LNCaP clone FGC (cell line): ENCODE measurements at regions not wholly inside any gene's neighbourhood (a gene's known extent, or its start where the extent isn't known, plus 50 kb on each side); places are given as distances from the start of the nearest gene placed in this dataset.

Experiments used
- DNase-seq: peaks from one replicate; pipeline ENCODE4 v3.0.0-alpha.2; 2011; ENCODE audit warnings: low read depth
- H3K4me3 ChIP-seq: 2 replicates; pipeline ENCODE4 v1.5.1; 2011; ENCODE audit warnings: mild to moderate bottlenecking, low read depth, low read length, control low read depth
- TF ChIP-seq, protein P1 (sequence below): IDR thresholded peaks from 2 replicates; pipeline ENCODE4 v1.5.1; 2012; ENCODE audit warnings: mild to moderate bottlenecking; ENCODE audit not compliant: control insufficient read depth, insufficient read depth; ENCODE audit errors: extremely low read depth

DNA sequence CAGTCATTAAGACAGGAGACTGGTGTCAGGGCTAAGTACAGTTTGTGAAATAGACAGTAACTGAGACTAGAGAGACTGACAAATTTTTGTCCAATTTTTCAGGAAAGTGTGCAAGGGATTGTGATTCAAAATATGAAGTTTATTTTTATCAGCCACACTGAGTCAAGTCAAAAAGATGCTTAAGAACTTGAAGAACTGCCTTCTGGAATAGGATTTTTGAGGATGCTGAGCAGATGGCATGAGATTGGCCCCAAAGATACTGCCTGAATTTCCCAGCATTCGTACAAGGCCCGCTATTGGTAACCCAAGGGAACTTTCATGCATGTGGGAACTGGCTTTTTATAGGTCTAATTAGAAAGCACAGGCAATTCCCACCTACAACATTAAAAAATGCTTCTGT lies 610.0 kb downstream of the LMO4 start:
- TF ChIP-seq, protein P1, sequence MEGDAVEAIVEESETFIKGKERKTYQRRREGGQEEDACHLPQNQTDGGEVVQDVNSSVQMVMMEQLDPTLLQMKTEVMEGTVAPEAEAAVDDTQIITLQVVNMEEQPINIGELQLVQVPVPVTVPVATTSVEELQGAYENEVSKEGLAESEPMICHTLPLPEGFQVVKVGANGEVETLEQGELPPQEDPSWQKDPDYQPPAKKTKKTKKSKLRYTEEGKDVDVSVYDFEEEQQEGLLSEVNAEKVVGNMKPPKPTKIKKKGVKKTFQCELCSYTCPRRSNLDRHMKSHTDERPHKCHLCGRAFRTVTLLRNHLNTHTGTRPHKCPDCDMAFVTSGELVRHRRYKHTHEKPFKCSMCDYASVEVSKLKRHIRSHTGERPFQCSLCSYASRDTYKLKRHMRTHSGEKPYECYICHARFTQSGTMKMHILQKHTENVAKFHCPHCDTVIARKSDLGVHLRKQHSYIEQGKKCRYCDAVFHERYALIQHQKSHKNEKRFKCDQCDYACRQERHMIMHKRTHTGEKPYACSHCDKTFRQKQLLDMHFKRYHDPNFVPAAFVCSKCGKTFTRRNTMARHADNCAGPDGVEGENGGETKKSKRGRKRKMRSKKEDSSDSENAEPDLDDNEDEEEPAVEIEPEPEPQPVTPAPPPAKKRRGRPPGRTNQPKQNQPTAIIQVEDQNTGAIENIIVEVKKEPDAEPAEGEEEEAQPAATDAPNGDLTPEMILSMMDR = no peak
- H3K4me3 ChIP-seq = no peak overlapping the region
- DNase-seq = no peak

DNA sequence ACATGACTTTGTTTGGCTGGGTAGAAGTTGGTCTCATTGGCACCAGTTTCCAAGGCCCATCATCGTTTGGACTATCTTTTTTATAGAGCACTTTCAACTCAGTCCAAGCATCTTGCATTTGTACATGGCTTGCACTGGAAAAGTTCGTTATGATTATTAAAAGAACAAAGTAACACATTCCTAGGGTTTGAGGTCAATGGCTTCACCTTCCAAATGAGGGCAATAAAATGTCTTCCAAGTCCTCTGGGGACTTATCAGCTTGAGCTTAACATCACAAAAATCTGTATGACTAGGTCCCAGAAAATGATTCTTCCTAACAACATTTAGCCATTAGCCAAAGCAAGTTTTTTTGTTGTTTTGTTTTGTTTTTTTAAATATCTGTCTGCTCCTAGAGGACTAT lies 610.8 kb downstream of the LMO4 start:
- TF ChIP-seq, protein P1 = no peak
- DNase-seq = no peak
- H3K4me3 ChIP-seq = no peak overlapping the region

DNA sequence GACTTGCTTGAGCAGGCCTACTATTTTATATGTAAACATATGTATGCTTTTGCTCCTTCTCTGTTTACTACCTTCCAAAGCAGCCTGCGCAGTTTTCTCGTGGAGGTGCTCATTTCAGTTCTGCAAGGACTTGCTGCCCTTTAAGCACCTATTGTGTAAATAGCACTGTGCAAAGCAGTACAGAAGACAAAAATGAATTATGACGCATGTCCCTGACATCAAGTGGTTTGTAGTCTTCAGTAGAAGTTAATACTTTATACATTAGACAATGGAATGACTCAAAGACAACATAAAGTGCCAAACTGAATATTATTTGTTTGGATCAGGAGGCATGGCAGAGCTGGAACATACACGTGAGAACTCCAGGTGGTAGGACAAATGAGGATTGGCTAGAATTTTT lies 611.7 kb downstream of the LMO4 start:
- no peak for DNase-seq
- no peak overlapping the region for H3K4me3 ChIP-seq
- TF ChIP-seq, protein P1 = no peak

DNA sequence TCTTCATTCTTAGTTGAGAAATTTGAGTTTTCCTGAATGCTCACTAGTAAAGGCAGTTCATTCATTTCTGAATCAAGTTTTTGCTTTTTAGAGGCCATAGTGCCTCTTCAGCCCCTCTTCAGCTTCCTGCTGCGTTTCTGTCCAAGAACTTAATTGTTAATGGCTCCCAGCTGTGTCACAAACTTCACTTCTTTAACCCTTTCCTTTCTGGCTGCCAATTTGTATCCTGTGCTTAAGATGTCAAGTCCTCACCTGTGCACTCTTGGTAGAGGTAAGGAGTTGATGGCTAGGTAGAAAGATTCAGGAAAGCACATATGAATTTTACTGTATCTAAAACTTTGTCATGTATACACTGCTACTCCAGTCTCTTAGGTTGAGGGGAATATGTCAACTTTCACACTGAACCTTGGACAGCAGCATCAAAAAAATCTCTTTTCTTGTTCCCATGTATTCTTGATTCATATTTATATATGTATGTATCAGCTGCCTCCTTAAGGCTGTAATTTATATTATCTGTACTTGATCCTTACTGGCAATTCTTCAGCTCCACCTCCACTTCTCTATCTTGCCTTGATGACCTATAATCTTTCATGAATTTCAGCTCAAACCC lies 612.8 kb downstream of the LMO4 start:
- H3K4me3 ChIP-seq = no peak overlapping the region
- TF ChIP-seq, protein P1 = no peak
- DNase-seq = no peak

DNA sequence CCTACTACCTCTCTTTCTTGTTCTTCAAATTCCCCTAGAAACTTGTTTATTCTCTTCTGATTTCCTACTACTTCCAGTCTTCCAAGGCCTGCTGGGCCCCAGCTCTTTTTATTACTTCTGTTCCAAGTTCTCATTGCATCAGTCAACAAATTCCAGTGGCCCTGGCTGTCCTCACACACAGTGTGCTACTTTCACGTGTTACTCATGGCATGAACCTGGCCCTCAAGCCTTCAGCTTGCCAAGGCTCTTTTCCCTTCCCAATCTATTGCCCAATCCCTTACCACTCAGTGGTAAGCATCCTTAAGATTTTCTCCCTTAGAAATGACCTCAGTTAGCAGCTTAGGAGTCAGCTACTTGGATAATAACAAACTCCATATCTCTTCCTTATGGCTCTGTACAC lies 613.5 kb downstream of the LMO4 start:
- H3K4me3 ChIP-seq = no peak overlapping the region
- TF ChIP-seq, protein P1 = no peak
- no peak for DNase-seq

DNA sequence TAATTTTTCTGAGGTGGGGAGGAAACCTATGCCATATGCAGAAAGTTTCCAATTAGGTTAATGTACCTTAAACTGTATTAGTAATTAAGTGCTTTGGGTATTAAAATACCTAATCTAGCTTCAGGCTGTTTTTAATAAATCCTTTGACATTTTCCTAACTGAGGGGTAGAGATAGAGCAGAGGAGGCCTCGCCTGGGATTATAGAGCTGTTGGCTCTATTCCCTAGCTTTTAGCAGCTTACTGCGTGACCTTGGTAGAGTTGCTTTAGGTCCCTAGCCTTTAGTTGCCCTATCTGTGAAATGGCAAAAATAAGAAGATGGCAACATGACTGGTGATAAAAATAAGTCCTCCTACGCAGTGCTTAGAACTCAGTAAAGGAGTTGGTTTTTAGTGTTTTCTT lies 621.0 kb downstream of the LMO4 start:
- TF ChIP-seq, protein P1 = no peak
- H3K4me3 ChIP-seq = no peak overlapping the region
- DNase-seq = no peak

DNA sequence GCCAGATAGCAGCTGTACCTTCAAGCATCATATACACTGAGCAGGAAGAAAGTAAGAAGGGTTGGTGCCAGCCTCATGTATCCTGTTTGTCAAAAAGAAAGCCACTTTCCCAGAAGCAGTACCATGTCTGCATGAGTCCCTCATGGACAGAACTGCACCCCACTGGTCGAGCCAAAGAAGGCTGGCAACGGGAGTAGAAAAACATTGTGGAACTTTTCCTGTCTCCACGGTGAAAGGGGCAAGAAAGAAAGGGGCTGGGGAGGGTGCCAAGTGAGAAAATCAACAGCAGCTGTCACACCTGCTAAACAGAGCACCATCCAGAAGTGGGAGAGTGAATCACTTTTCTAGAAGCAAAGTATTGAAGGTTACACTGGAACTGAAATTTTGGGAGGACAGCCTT lies 621.7 kb downstream of the LMO4 start:
- no peak overlapping the region for H3K4me3 ChIP-seq
- TF ChIP-seq, protein P1 = no peak
- DNase-seq = no peak
